Liver (tissue), 8 donors: ENCODE measurements at regions not wholly inside any gene's neighbourhood (a gene's known extent, or its start where the extent isn't known, plus 50 kb on each side); places are given as distances from the start of the nearest gene placed in this dataset.

ENCODE experiments used
- DNase-seq: peaks from one replicate; pipeline ENCODE4 v3.0.0-alpha.2; 2017; ENCODE audit warnings: low spot score
- H3K27ac ChIP-seq, 2 donors: one replicate each; pipeline ENCODE4 v1.7.0; 2013; ENCODE audit warnings: inconsistent platforms in 2 of 2, low read length in 2 of 2, control low read depth in 1 of 2, low read depth in 1 of 2, mild to moderate bottlenecking in 1 of 2
- H3K27me3 ChIP-seq, 4 donors: one replicate each; pipeline versions ENCODE4 v1.6.1 to v1.7.0; 2013; ENCODE audit warnings: low read length in 3 of 4, inconsistent platforms in 1 of 4, mild to moderate bottlenecking in 1 of 4, moderate library complexity in 1 of 4; ENCODE audit not compliant: control insufficient read depth in 4 of 4, insufficient read depth in 4 of 4
- H3K36me3 ChIP-seq, 4 donors: one replicate each; pipeline versions ENCODE4 v1.6.1 to v1.7.0; 2013; ENCODE audit warnings: low read length in 3 of 4, mild to moderate bottlenecking in 3 of 4, low read depth in 1 of 4, moderate library complexity in 1 of 4; ENCODE audit not compliant: control insufficient read depth in 4 of 4, insufficient read depth in 3 of 4
- H3K4me1 ChIP-seq, 4 donors: one replicate each; pipeline versions ENCODE4 v1.6.1 to v1.7.0; 2013; ENCODE audit warnings: low read length in 3 of 4, mild to moderate bottlenecking in 3 of 4, moderate library complexity in 1 of 4; ENCODE audit not compliant: control insufficient read depth in 4 of 4, insufficient read depth in 4 of 4
- H3K4me3 ChIP-seq, 3 donors: one replicate each; pipeline versions ENCODE4 v1.6.1 to v1.7.0; 2013; ENCODE audit warnings: low read length in 3 of 3, control low read depth in 1 of 3, low read depth in 1 of 3, mild to moderate bottlenecking in 1 of 3
- H3K9ac ChIP-seq, 2 donors: one replicate each; pipeline ENCODE4 v1.7.0; 2013; ENCODE audit warnings: low read length in 2 of 2, mild to moderate bottlenecking in 2 of 2, moderate library complexity in 2 of 2, control low read depth in 1 of 2, low read depth in 1 of 2
- H3K9me3 ChIP-seq, 4 donors: one replicate each; pipeline versions ENCODE4 v1.6.1 to v1.7.0; 2013; ENCODE audit warnings: low read length in 3 of 4; ENCODE audit not compliant: control insufficient read depth in 4 of 4
- ATF3 ChIP-seq: IDR thresholded peaks from 2 replicates; pipeline ENCODE4 v1.6.1; 2016; ENCODE audit warnings: antibody characterized with exemption
- CTCF ChIP-seq: fragments of 150-350 bp; IDR thresholded peaks from 2 replicates; pipeline ENCODE4 v1.5.1; 2017; ENCODE audit warnings: improper control_type of control experiment, low read depth, low read length; ENCODE audit not compliant: missing input control
- EGR1 ChIP-seq, 2 donors: IDR thresholded peaks; 2 replicates each; pipeline ENCODE4 v1.6.1; 2016 to 2018; ENCODE audit warnings: antibody characterized with exemption in 2 of 2, low read depth in 2 of 2
- FOXA1 ChIP-seq: IDR thresholded peaks from 2 replicates; pipeline ENCODE4 v1.6.1; 2016; ENCODE audit warnings: antibody characterized with exemption
- FOXA2 ChIP-seq: IDR thresholded peaks from 2 replicates; pipeline ENCODE4 v1.6.1; 2016; ENCODE audit warnings: antibody characterized with exemption
- GABPA ChIP-seq, 2 donors: IDR thresholded peaks in 1 of 2; conservative IDR thresholded peaks in 1 of 2; 2 replicates each; pipeline ENCODE4 v1.6.1; 2016; ENCODE audit warnings: antibody characterized with exemption in 2 of 2, mild to moderate bottlenecking in 1 of 2, moderate library complexity in 1 of 2
- HNF4A ChIP-seq, 2 donors: conservative IDR thresholded peaks; 2 replicates each; pipeline ENCODE4 v1.6.1; 2016; ENCODE audit warnings: antibody characterized with exemption in 2 of 2, mild to moderate bottlenecking in 2 of 2
- HNF4G ChIP-seq: IDR thresholded peaks from 2 replicates; pipeline ENCODE4 v1.6.1; 2016; ENCODE audit warnings: antibody characterized with exemption
- JUND ChIP-seq, 2 donors: IDR thresholded peaks; 2 replicates each; pipeline ENCODE4 v1.6.1; 2016; ENCODE audit warnings: antibody characterized with exemption in 2 of 2
- NR2F2 ChIP-seq: IDR thresholded peaks from 2 replicates; pipeline ENCODE4 v1.6.1; 2016; ENCODE audit warnings: antibody characterized with exemption
- RAD21 ChIP-seq, 2 donors: IDR thresholded peaks; 2 replicates each; pipeline ENCODE4 v1.6.1; 2016; ENCODE audit warnings: antibody characterized with exemption in 2 of 2, mild to moderate bottlenecking in 2 of 2
- TAF1 ChIP-seq: conservative IDR thresholded peaks from 2 replicates; pipeline ENCODE4 v1.6.1; 2016; ENCODE audit warnings: antibody characterized with exemption, mild to moderate bottlenecking
- WGBS: extraction: QIAGEN DNeasy Blood & Tissue Kit; methylation state at CpG from one replicate; pipeline ENCODE4 v1.1.7; 2013; 5-methylcytosine and 5-hydroxymethylcytosine counted together
- TF ChIP-seq, protein P1 (sequence below): IDR thresholded peaks from 2 replicates; pipeline ENCODE4 v1.6.1; 2016; ENCODE audit warnings: antibody characterized with exemption
- TF ChIP-seq, protein P2 (sequence below): IDR thresholded peaks from 2 replicates; pipeline ENCODE4 v1.6.1; 2016; ENCODE audit warnings: antibody characterized with exemption, mild to moderate bottlenecking
- donor health status: healthy.
- donor health status: healthy.
- donor health status: healthy.
- donor health status: healthy.
- donor health status: healthy.

DNA sequence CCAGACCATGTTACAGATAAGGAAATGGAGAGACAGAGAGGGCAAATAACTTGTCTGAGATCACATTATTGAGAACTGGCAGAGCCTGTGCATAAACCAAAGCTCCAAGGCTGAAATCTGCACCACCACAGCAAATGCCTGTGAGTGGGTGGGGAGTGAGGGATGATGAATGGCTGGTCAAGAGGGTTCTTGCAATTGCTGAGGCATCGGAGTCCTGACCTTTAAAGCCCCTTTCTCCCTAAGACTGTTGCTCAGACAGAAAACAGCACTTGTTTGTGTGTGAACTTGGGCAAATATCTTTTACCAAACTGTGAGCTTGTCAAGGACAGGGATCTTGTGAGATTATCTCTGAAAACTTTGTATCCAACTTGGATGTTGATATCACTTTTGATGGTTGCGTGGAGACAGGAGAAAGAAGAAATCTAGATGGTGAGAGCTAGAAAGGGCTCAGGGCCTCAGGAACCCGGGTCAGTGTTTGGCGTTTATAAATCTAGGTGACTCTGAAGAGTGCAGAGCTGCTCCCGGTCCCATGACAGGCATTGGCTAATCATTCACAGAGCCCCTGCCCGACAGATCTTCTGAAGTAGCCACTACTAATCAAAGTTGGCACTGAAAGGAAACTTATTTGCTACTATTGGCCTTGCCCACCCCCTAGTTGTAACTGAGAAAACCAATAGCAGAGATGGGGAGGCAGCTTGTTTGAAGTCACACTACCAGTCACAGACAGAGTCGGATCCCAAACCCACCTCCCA lies 122.3 kb downstream of the FOXD2 start (continued):
- TF ChIP-seq ATF3 = no peak
- no peak for TF ChIP-seq TAF1
- TF ChIP-seq JUND (IDR thresholded peaks at IDR 0.05) = peak in 1 of 2 donors; percentile 16
- TF ChIP-seq HNF4G = no peak
- no peak for TF ChIP-seq FOXA1
- TF ChIP-seq CTCF = no peak

- H3K9ac ChIP-seq = no peak overlapping the region
- peaks cover 6 to 22% (median 14%) of the 10 kb centered on the region in 4 donors for H3K4me1 ChIP-seq
- no peak overlapping the region for H3K27ac ChIP-seq
- H3K36me3 ChIP-seq = no peaks in the 10 kb centered on the region
- TF ChIP-seq NR2F2 (no peak), EGR1 (IDR thresholded peaks at IDR 0.05; ENCODE audit: low read depth in 2 of 2) (no peak), FOXA1 (no peak), FOXA2 (no peak), GABPA (IDR thresholded peaks at IDR 0.05 in 1 of 2, conservative IDR thresholded peaks at IDR 0.05 in 1 of 2) (no peak), RAD21 (IDR thresholded peaks at IDR 0.05) (no peak), HNF4A (conservative IDR thresholded peaks at IDR 0.05) (no peak), ATF3 (no peak)
- TF ChIP-seq, protein P1, sequence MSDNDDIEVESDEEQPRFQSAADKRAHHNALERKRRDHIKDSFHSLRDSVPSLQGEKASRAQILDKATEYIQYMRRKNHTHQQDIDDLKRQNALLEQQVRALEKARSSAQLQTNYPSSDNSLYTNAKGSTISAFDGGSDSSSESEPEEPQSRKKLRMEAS = no peak
- TF ChIP-seq, protein P2, sequence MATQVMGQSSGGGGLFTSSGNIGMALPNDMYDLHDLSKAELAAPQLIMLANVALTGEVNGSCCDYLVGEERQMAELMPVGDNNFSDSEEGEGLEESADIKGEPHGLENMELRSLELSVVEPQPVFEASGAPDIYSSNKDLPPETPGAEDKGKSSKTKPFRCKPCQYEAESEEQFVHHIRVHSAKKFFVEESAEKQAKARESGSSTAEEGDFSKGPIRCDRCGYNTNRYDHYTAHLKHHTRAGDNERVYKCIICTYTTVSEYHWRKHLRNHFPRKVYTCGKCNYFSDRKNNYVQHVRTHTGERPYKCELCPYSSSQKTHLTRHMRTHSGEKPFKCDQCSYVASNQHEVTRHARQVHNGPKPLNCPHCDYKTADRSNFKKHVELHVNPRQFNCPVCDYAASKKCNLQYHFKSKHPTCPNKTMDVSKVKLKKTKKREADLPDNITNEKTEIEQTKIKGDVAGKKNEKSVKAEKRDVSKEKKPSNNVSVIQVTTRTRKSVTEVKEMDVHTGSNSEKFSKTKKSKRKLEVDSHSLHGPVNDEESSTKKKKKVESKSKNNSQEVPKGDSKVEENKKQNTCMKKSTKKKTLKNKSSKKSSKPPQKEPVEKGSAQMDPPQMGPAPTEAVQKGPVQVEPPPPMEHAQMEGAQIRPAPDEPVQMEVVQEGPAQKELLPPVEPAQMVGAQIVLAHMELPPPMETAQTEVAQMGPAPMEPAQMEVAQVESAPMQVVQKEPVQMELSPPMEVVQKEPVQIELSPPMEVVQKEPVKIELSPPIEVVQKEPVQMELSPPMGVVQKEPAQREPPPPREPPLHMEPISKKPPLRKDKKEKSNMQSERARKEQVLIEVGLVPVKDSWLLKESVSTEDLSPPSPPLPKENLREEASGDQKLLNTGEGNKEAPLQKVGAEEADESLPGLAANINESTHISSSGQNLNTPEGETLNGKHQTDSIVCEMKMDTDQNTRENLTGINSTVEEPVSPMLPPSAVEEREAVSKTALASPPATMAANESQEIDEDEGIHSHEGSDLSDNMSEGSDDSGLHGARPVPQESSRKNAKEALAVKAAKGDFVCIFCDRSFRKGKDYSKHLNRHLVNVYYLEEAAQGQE = no peak
- no peaks in the 10 kb centered on the region for H3K27me3 ChIP-seq
- no peaks in the 10 kb centered on the region for H3K9me3 ChIP-seq
- H3K4me3 ChIP-seq = no peak overlapping the region
- WGBS = 94% methylated on average over 2 of the region's 2 CpGs
- DNase-seq = no peak
These were observed 123.7 kb downstream of the FOXD2 start for GRCh38 chr1:47561523-47562007.
